Lower lobe of right lung (tissue), 2 donors: ENCODE measurements at regions not wholly inside any gene's neighbourhood (a gene's known extent, or its start where the extent isn't known, plus 50 kb on each side); places are given as distances from the start of the nearest gene placed in this dataset.

Experiments used
- ATAC-seq, 2 donors: fragments of 200-7000 bp; cut with Tn5 transposase; one replicate each; pipeline ENCODE4 v1.9.1; 2020 to 2022; ENCODE audit warnings: mild to moderate bottlenecking in 2 of 2, moderate library complexity in 2 of 2
- DNase-seq: peaks from one replicate; pipeline ENCODE4 v3.0.0-alpha.2; 2020
- H3K27ac ChIP-seq: fragments of 200-600 bp; one replicate; pipeline ENCODE4 v1.8.0; 2022
- H3K27me3 ChIP-seq: fragments of 200-600 bp; one replicate; pipeline ENCODE4 v1.8.0; 2022; ENCODE audit warnings: low read depth
- H3K36me3 ChIP-seq: fragments of 200-600 bp; one replicate; pipeline ENCODE4 v1.8.0; 2022; ENCODE audit warnings: mild to moderate bottlenecking
- H3K4me1 ChIP-seq: fragments of 200-600 bp; one replicate; pipeline ENCODE4 v1.8.0; 2022
- H3K4me3 ChIP-seq: fragments of 200-600 bp; one replicate; pipeline ENCODE4 v1.8.0; 2022; ENCODE audit warnings: mild to moderate bottlenecking
- H3K9me3 ChIP-seq: fragments of 200-600 bp; one replicate; pipeline ENCODE4 v1.8.0; 2022
- CTCF ChIP-seq: fragments of 200-600 bp; IDR thresholded peaks from one replicate; pipeline ENCODE4 v1.8.0; 2022; ENCODE audit warnings: antibody characterized with exemption, mild to moderate bottlenecking
- intact Hi-C: fragments of 100-400 bp; cut with DNase I; formaldehyde crosslinking; loops from one replicate; pipeline ENCODE4 v1.11.0; 2022
- donor health status: DM: no; HTN: yes; CAD: no; lungs with severe emphysema.

GRCh38 chr12:131500564-131500963 is 210.3 kb upstream of the SFSWAP start:
- H3K4me1 ChIP-seq, result no peaks in the 10 kb centered on the region
- H3K27ac ChIP-seq, result no peak overlapping the region
- H3K27me3 ChIP-seq, result no peaks in the 10 kb centered on the region
- DNase-seq (no peak), ATAC-seq (no peak)
- intact Hi-C loops, result no loop called here
- no peak overlapping the region for H3K4me3 ChIP-seq
- H3K9me3 ChIP-seq, result no peaks in the 10 kb centered on the region
- no peaks in the 10 kb centered on the region for H3K36me3 ChIP-seq
- TF ChIP-seq CTCF, result no peak

GRCh38 chr12:131505561-131505960 is 205.3 kb upstream of the SFSWAP start:
- no peak for TF ChIP-seq CTCF
- no peaks in the 10 kb centered on the region for H3K9me3 ChIP-seq
- DNase-seq (no peak), ATAC-seq (no peak)
- intact Hi-C loops, result no loop called here
- H3K36me3 ChIP-seq, result no peaks in the 10 kb centered on the region
- H3K4me1 ChIP-seq, result no peaks in the 10 kb centered on the region
- H3K27me3 ChIP-seq, result no peaks in the 10 kb centered on the region
- no peak overlapping the region for H3K27ac ChIP-seq
- no peak overlapping the region for H3K4me3 ChIP-seq

GRCh38 chr12:131506426-131506825 is 204.5 kb upstream of the SFSWAP start:
- no peak for ATAC-seq
- no peak for TF ChIP-seq CTCF
- Histone ChIP-seq H3K27me3 (no peaks in the 10 kb centered on the region), H3K9me3 (no peaks in the 10 kb centered on the region), H3K4me1 (no peaks in the 10 kb centered on the region), H3K27ac (no peak overlapping the region), H3K4me3 (no peak overlapping the region), H3K36me3 (no peaks in the 10 kb centered on the region)
- intact Hi-C loops, result no loop called here
- DNase-seq, result no peak

GRCh38 chr12:131507094-131507493 is 203.8 kb upstream of the SFSWAP start:
- Histone ChIP-seq H3K27me3 (no peaks in the 10 kb centered on the region), H3K27ac (no peak overlapping the region), H3K4me3 (no peak overlapping the region), H3K36me3 (no peaks in the 10 kb centered on the region), H3K9me3 (no peaks in the 10 kb centered on the region), H3K4me1 (no peaks in the 10 kb centered on the region)
- TF ChIP-seq CTCF, result no peak
- DNase-seq (no peak), ATAC-seq (no peak)
- intact Hi-C loops, result no loop called here

GRCh38 chr12:131507881-131508280 is 203.0 kb upstream of the SFSWAP start:
- no peak for TF ChIP-seq CTCF
- H3K4me1 ChIP-seq, result no peaks in the 10 kb centered on the region
- intact Hi-C loops, result no loop called here
- H3K36me3 ChIP-seq, result no peaks in the 10 kb centered on the region
- no peak for ATAC-seq
- DNase-seq, result no peak
- H3K27ac ChIP-seq, result no peak overlapping the region
- no peaks in the 10 kb centered on the region for H3K27me3 ChIP-seq
- H3K9me3 ChIP-seq, result no peaks in the 10 kb centered on the region
- no peak overlapping the region for H3K4me3 ChIP-seq

- DNase-seq (peak; percentile 64), ATAC-seq (peak; percentile 43 to 53)
- Histone ChIP-seq H3K27ac (no peak overlapping the region), H3K36me3 (no peaks in the 10 kb centered on the region), H3K9me3 (no peaks in the 10 kb centered on the region), H3K4me3 (no peak overlapping the region), H3K4me1 (no peaks in the 10 kb centered on the region), H3K27me3 (no peaks in the 10 kb centered on the region)
- intact Hi-C loops, result no loop called here
- no peak for TF ChIP-seq CTCF
These were observed 201.2 kb upstream of the SFSWAP start for GRCh38 chr12:131509701-131510100.
